K562 (cell line): ENCODE measurements at regions not wholly inside any gene's neighbourhood (a gene's known extent, or its start where the extent isn't known, plus 50 kb on each side); places are given as distances from the start of the nearest gene placed in this dataset.

Experiments used
- ATAC-seq: fragments of 200-7000 bp; cut with Tn5 transposase; 3 replicates; pipeline ENCODE4 v1.9.1; 2020; ENCODE audit warnings: moderate library complexity
- BruUV-seq: library from RNA; stranded (reverse); fragments of 400-500 nt; replicated peaks from 2 replicates; lab custom pipeline; 2021; lab: Mats Ljungman, UMichigan
- CTCF ChIA-PET: fragments of 300-600 bp; formaldehyde crosslinking; extraction: SDS; loops from one replicate; lab custom pipeline; 2021; ENCODE audit warnings: low intra/inter-chr PET ratio; lab: Yijun Ruan, JAX
- POLR2A ChIA-PET: fragments of 300-600, 350-650 bp; sonication (Branson Sonifier 250); formaldehyde crosslinking; extraction: SDS; loops from one replicate; lab custom pipeline; 2021; ENCODE audit warnings: antibody characterized with exemption, inconsistent platforms; lab: Yijun Ruan, JAX
- DNase-seq, 4 experiments: peaks; one replicate each; pipeline versions ENCODE4 v3.0.0 to v3.0.0-alpha.2; 2011 to 2018; ENCODE audit warnings: low spot score in 3 of 4, mixed read lengths in 3 of 4; ENCODE audit errors: extremely low read depth in 1 of 4
- FAIRE-seq: peaks from 2 replicates; lab custom pipeline; 2011; peaks lifted over from hg19 to GRCh38; lab: Jason Lieb, UNC
- H2AFZ ChIP-seq: 2 replicates; pipeline ENCODE4 v1.6.0; 2011; ENCODE audit warnings: low read depth, low read length, control low read depth, inconsistent platforms
- H3K27ac ChIP-seq: fragments of 200-600 bp; 3 replicates; pipeline ENCODE4 v1.8.0; 2011; ENCODE audit warnings: low read depth, mild to moderate bottlenecking, control low read depth, inconsistent platforms, low read length, moderate library complexity, mixed read lengths; ENCODE audit errors: extremely low read depth
- H3K27me3 ChIP-seq, 2 experiments: fragments of 300-600 bp in 1 of 2; 2 replicates in 1 of 2; 3 replicates in 1 of 2; pipeline versions ENCODE4 v1.6.0 to v1.8.0; 2011; ENCODE audit warnings: inconsistent platforms in 2 of 2, low read length in 2 of 2, mild to moderate bottlenecking in 1 of 2, mixed read lengths in 1 of 2, moderate library complexity in 1 of 2; ENCODE audit not compliant: control insufficient read depth in 2 of 2, insufficient read depth in 2 of 2
- H3K36me3 ChIP-seq: fragments of 300-600 bp; 3 replicates; pipeline ENCODE4 v1.8.0; 2011; ENCODE audit warnings: mild to moderate bottlenecking, low read length, inconsistent platforms; ENCODE audit not compliant: control insufficient read depth, insufficient read depth
- H3K4me1 ChIP-seq, 2 experiments: fragments of 200-600 bp in 1 of 2; replicated peaks in 1 of 2; 2 replicates in 1 of 2; 3 replicates in 1 of 2; pipeline versions ENCODE4 v1.5.1 to v1.8.0; 2011; ENCODE audit warnings: inconsistent platforms in 2 of 2, low read length in 2 of 2, mild to moderate bottlenecking in 1 of 2, mixed read lengths in 1 of 2, moderate library complexity in 1 of 2; ENCODE audit not compliant: control insufficient read depth in 2 of 2, insufficient read depth in 2 of 2
- H3K4me2 ChIP-seq: 2 replicates; pipeline ENCODE4 v1.6.1; 2011; ENCODE audit warnings: low read length, control low read depth, inconsistent platforms, mixed read lengths; ENCODE audit not compliant: insufficient read depth
- H3K4me3 ChIP-seq: fragments of 200-600 bp; sonication (generic), shearing (Covaris generic); 2 replicates; pipeline ENCODE4 v1.5.1; 2016; ENCODE audit warnings: control low read depth, inconsistent platforms
- H3K79me2 ChIP-seq: fragments of 200-600 bp; 3 replicates; pipeline ENCODE4 v1.8.0; 2011; ENCODE audit warnings: low read length, inconsistent platforms; ENCODE audit not compliant: control insufficient read depth, insufficient read depth
- H3K9ac ChIP-seq, 2 experiments: 2 replicates each; pipeline versions ENCODE4 v1.6.0 to v1.6.1; 2011; ENCODE audit warnings: low read depth in 2 of 2, low read length in 2 of 2, control low read depth in 1 of 2, inconsistent platforms in 1 of 2, mild to moderate bottlenecking in 1 of 2, mixed read lengths in 1 of 2; ENCODE audit not compliant: insufficient read depth in 1 of 2
- H3K9me1 ChIP-seq: one replicate; pipeline ENCODE4 v1.6.0; 2011; ENCODE audit warnings: inconsistent platforms, mild to moderate bottlenecking, low read length, moderate library complexity; ENCODE audit not compliant: control insufficient read depth, insufficient read depth
- H3K9me3 ChIP-seq: replicated peaks from 2 replicates; pipeline ENCODE4 v1.5.1; 2011; ENCODE audit warnings: low read depth, low read length, inconsistent platforms; ENCODE audit not compliant: control insufficient read depth, insufficient read depth
- H4K20me1 ChIP-seq: replicated peaks from 2 replicates; pipeline ENCODE4 v1.6.1; 2011; ENCODE audit warnings: low read length, inconsistent platforms, mixed read lengths; ENCODE audit not compliant: control insufficient read depth, insufficient read depth
- BRD9 ChIP-seq: fragments of 450-650 bp; IDR thresholded peaks from 2 replicates; pipeline ENCODE4 v1.6.1; 2018; ENCODE audit warnings: low read depth; ENCODE audit not compliant: partially characterized antibody
- CC2D1A ChIP-seq: fragments of 450-650 bp; IDR thresholded peaks from 2 replicates; pipeline ENCODE4 v1.6.1; 2017; ENCODE audit warnings: mild to moderate bottlenecking
- ERF ChIP-seq: fragments of 450-650 bp; formaldehyde crosslinking; IDR thresholded peaks from 2 replicates; pipeline ENCODE4 v1.4.0; 2020; ENCODE audit warnings: mild to moderate bottlenecking, mixed read lengths
- MIER1 ChIP-seq: fragments of 450-650 bp; IDR thresholded peaks from 2 replicates; pipeline ENCODE4 v1.6.1; 2016; ENCODE audit warnings: antibody characterized with exemption, mild to moderate bottlenecking, low read depth
- NR1H2 ChIP-seq: sonication (generic); formaldehyde crosslinking; IDR thresholded peaks from 2 replicates; pipeline ENCODE4 v1.4.0; 2020; ENCODE audit warnings: mild to moderate bottlenecking, missing genetic modification reagents
- POLR2AphosphoS2 ChIP-seq: IDR thresholded peaks from 2 replicates; pipeline ENCODE4 v1.6.1; 2012; ENCODE audit warnings: low read length, improper control_type of control experiment
- POLR2AphosphoS5 ChIP-seq: IDR thresholded peaks from 2 replicates; pipeline ENCODE4 v1.6.1; 2011; ENCODE audit warnings: mild to moderate bottlenecking, low read depth, low read length, moderate library complexity; ENCODE audit not compliant: control insufficient read depth, insufficient read depth
- PTBP1 ChIP-seq: fragments of 200-400 bp; formaldehyde crosslinking; IDR thresholded peaks from 2 replicates; pipeline ENCODE4 v1.6.1; 2017; ENCODE audit warnings: low read depth, low read length
- STAG1 ChIP-seq: sonication (generic); formaldehyde crosslinking; IDR thresholded peaks from 2 replicates; pipeline ENCODE4 v1.5.0; 2020; ENCODE audit warnings: missing genetic modification reagents, borderline replicate concordance
- TEAD2 ChIP-seq: fragments of 450-650 bp; IDR thresholded peaks from 2 replicates; pipeline ENCODE4 v1.6.1; 2016; ENCODE audit warnings: missing genetic modification characterization, control low read depth, missing compliant biosample characterization
- ZNF707 ChIP-seq: fragments of 250-450 bp; sonication (Bioruptor Pico); conservative IDR thresholded peaks from 2 replicates; pipeline ENCODE4 v1.8.0; 2022; ENCODE audit warnings: inconsistent platforms, mild to moderate bottlenecking, moderate library complexity
- WGBS: fragments of 100-300 bp; shearing (Covaris generic); methylation state at CpG from one replicate; pipeline ENCODE4 v1.1.6; 2016; ENCODE audit warnings: low coverage, mixed read lengths; ENCODE audit not compliant: insufficient coverage; ENCODE audit errors: missing lambda C conversion rate; 5-methylcytosine and 5-hydroxymethylcytosine counted together
- in situ Hi-C: fragments of 300-500 bp; cut with MboI; formaldehyde crosslinking; loops from 4 replicates; pipeline ENCODE4 v1.15.0; 2018; ENCODE audit warnings: inconsistent platforms, mixed read lengths
- intact Hi-C: fragments of 100-400 bp; cut with micrococcal nuclease; formaldehyde crosslinking; loops from 2 replicates; pipeline ENCODE4 v1.14.2; 2022
- TF ChIP-seq, protein P1 (sequence below): fragments of 250-450 bp; sonication (Bioruptor Pico); IDR thresholded peaks from 2 replicates; pipeline ENCODE4 v1.8.0; 2022; ENCODE audit warnings: moderate library complexity, mild to moderate bottlenecking, inconsistent platforms
- TF ChIP-seq, protein P2 (sequence below): fragments of 450-650 bp; IDR thresholded peaks from 2 replicates; pipeline ENCODE4 v1.6.1; 2016
- TF ChIP-seq, protein P3 (sequence below): fragments of 250-450 bp; sonication (Bioruptor Pico); IDR thresholded peaks from 2 replicates; pipeline ENCODE4 v1.4.0; 2020; ENCODE audit warnings: mild to moderate bottlenecking, moderate library complexity, borderline replicate concordance

DNA sequence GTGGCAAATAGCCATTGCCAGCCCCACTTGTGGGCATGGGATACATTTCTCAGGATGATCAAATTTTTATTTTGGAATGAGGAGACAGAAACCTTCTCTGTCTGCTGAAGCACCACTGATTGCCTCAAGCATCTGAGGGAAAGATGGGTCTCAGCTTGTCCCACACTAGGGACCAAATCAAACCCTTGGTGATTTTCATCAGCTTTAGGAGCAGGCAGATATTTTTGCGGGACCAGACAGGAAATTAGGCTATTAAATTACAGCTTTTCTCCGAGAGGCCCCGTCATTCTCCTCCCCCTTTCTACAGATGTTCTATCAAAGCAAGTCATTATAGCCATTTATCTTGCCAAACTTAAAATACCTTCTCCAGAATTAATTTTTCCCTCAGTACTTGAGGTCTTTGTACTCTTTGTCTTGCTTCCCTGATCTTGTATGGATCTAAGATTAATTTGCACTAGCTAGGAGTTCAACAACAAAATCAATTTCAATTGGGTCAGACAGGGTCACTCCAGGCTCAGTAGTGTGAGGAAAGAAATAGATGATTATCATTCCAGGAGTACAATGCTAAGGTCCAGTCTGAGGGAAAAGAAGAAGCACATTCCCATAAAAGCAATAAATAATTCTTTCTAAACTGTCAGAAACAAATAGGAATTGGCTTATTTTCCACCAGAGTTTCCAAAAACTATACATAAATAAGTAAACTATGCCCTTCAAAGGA lies 818.1 kb upstream of the SOX11 start:
- CTCF ChIA-PET, result no interaction called here

More for the DNA sequence above, 818.1 kb upstream of the SOX11 start:
- Histone ChIP-seq H2AFZ (no peak overlapping the region), H3K27ac (no peak overlapping the region), H3K4me1 (no peaks in the 10 kb centered on the region), H4K20me1 (no peaks in the 10 kb centered on the region), H3K9me1 (no peaks in the 10 kb centered on the region), H3K79me2 (no peaks in the 10 kb centered on the region), H3K36me3 (no peaks in the 10 kb centered on the region), H3K4me2 (no peak overlapping the region), H3K9me3 (no peaks in the 10 kb centered on the region), H3K27me3 (no peaks in the 10 kb centered on the region), H3K9ac (no peak overlapping the region), H3K4me3 (no peak overlapping the region)
- DNase-seq, result no peak
- TF ChIP-seq, protein P1, sequence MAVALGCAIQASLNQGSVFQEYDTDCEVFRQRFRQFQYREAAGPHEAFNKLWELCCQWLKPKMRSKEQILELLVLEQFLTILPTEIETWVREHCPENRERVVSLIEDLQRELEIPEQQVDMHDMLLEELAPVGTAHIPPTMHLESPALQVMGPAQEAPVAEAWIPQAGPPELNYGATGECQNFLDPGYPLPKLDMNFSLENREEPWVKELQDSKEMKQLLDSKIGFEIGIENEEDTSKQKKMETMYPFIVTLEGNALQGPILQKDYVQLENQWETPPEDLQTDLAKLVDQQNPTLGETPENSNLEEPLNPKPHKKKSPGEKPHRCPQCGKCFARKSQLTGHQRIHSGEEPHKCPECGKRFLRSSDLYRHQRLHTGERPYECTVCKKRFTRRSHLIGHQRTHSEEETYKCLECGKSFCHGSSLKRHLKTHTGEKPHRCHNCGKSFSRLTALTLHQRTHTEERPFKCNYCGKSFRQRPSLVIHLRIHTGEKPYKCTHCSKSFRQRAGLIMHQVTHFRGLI, result no peak
- no peak for TF ChIP-seq ZNF707 (CRISPR knock-in tag)
- no peak for TF ChIP-seq STAG1 (CRISPR knock-in tag)
- no peak for TF ChIP-seq TEAD2 (tag)
- TF ChIP-seq POLR2AphosphoS5, result no peak
- TF ChIP-seq POLR2AphosphoS2, result no peak
- TF ChIP-seq BRD9, result no peak
- no peak for TF ChIP-seq NR1H2 (CRISPR knock-in tag)
- TF ChIP-seq CC2D1A, result no peak
- TF ChIP-seq PTBP1, result no peak
- TF ChIP-seq, protein P2, sequence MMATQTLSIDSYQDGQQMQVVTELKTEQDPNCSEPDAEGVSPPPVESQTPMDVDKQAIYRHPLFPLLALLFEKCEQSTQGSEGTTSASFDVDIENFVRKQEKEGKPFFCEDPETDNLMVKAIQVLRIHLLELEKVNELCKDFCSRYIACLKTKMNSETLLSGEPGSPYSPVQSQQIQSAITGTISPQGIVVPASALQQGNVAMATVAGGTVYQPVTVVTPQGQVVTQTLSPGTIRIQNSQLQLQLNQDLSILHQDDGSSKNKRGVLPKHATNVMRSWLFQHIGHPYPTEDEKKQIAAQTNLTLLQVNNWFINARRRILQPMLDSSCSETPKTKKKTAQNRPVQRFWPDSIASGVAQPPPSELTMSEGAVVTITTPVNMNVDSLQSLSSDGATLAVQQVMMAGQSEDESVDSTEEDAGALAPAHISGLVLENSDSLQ, result no peak
- TF ChIP-seq, protein P3, sequence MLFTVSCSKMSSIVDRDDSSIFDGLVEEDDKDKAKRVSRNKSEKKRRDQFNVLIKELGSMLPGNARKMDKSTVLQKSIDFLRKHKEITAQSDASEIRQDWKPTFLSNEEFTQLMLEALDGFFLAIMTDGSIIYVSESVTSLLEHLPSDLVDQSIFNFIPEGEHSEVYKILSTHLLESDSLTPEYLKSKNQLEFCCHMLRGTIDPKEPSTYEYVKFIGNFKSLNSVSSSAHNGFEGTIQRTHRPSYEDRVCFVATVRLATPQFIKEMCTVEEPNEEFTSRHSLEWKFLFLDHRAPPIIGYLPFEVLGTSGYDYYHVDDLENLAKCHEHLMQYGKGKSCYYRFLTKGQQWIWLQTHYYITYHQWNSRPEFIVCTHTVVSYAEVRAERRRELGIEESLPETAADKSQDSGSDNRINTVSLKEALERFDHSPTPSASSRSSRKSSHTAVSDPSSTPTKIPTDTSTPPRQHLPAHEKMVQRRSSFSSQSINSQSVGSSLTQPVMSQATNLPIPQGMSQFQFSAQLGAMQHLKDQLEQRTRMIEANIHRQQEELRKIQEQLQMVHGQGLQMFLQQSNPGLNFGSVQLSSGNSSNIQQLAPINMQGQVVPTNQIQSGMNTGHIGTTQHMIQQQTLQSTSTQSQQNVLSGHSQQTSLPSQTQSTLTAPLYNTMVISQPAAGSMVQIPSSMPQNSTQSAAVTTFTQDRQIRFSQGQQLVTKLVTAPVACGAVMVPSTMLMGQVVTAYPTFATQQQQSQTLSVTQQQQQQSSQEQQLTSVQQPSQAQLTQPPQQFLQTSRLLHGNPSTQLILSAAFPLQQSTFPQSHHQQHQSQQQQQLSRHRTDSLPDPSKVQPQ (CRISPR knock-in tag), result no peak
- TF ChIP-seq MIER1, result no peak
- no peak for TF ChIP-seq ERF
- intact Hi-C loops (no loop called here), in situ Hi-C loops (no loop called here)
- WGBS, result 0% methylated on average over 3 of the region's 3 CpGs
- no peak for ATAC-seq
- POLR2A ChIA-PET, result no interaction called here
- no peak for FAIRE-seq
- BruUV-seq, result no TSS peak
